ENCODE measurements at regions not wholly inside any gene's neighbourhood (a gene's known extent, or its start where the extent isn't known, plus 50 kb on each side); places are given as distances from the start of the nearest gene placed in this dataset.

GRCh38 chr16:16938009-16938408 is 532.8 kb downstream of the XYLT1 start (continued):
- TF ChIP-seq ZNF585B (tag by site-specific recombination; IDR thresholded peaks at IDR 0.05) (no peak), ZNF529 (tag by site-specific recombination; IDR thresholded peaks at IDR 0.05; ENCODE audit: insufficient replicate concordance) (no peak), OVOL3 (tag by site-specific recombination; IDR thresholded peaks at IDR 0.05) (no peak), ZNF146 (tag by site-specific recombination; IDR thresholded peaks at IDR 0.05) (no peak), ZNF843 (tag by site-specific recombination; IDR thresholded peaks at IDR 0.05) (no peak), ZNF623 (tag by site-specific recombination; IDR thresholded peaks at IDR 0.05) (no peak), ZNF248 (tag by site-specific recombination; IDR thresholded peaks at IDR 0.05) (no peak), ZNF558 (tag by site-specific recombination; IDR thresholded peaks at IDR 0.05) (no peak), ZNF24 (tag by site-specific recombination; IDR thresholded peaks at IDR 0.05) (no peak)

DNA sequence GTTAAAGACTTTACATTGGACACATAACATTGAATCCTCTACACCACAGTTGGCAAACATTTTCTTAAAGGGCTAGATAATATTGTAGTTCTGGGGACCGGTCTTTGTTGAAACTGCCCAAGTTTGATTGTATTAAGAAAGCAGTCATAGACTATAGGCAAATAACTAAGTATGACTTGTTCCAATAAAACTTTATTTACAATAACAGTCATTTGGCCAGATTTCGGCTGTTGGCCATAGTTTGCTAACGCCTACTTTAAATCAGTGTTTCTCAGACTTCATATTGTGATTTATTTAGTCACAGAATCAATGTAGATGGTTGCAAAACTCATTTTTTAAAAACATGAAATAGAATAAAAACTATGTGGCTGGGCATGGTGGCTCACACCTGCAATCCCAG is 531.8 kb downstream of the XYLT1 start:
- Histone ChIP-seq H3K4me3 (ENCODE audit: low read depth, low read length) (no peak overlapping the region), H3K9me3 (ENCODE audit: control insufficient read depth, insufficient read depth, low read depth, low read length) (no peaks in the 10 kb centered on the region), H3K36me3 (ENCODE audit: control insufficient read depth in 2 of 2, insufficient read depth in 1 of 2, low read length in 2 of 2) (no peaks in the 10 kb centered on the region), H3K4me1 (ENCODE audit: control insufficient read depth, insufficient read depth, low read length) (no peaks in the 10 kb centered on the region), H3K27ac (ENCODE audit: extremely low read depth, low read depth, low read length) (no peak overlapping the region)
- ChIA-PET POLR2A (no interaction called here), CTCF (no interaction called here)
- TF ChIP-seq, protein P1, sequence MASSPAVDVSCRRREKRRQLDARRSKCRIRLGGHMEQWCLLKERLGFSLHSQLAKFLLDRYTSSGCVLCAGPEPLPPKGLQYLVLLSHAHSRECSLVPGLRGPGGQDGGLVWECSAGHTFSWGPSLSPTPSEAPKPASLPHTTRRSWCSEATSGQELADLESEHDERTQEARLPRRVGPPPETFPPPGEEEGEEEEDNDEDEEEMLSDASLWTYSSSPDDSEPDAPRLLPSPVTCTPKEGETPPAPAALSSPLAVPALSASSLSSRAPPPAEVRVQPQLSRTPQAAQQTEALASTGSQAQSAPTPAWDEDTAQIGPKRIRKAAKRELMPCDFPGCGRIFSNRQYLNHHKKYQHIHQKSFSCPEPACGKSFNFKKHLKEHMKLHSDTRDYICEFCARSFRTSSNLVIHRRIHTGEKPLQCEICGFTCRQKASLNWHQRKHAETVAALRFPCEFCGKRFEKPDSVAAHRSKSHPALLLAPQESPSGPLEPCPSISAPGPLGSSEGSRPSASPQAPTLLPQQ (tag by site-specific recombination; IDR thresholded peaks at IDR 0.05): no peak
- no peak for TF ChIP-seq WT1 (tag by site-specific recombination; IDR thresholded peaks at IDR 0.05)
- TF ChIP-seq, protein P2, sequence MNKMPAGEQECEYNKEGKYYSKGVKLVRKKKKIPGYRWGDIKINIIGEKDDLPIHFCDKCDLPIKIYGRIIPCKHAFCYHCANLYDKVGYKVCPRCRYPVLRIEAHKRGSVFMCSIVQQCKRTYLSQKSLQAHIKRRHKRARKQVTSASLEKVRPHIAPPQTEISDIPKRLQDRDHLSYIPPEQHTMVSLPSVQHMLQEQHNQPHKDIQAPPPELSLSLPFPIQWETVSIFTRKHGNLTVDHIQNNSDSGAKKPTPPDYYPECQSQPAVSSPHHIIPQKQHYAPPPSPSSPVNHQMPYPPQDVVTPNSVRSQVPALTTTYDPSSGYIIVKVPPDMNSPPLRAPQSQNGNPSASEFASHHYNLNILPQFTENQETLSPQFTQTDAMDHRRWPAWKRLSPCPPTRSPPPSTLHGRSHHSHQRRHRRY (tag by site-specific recombination; IDR thresholded peaks at IDR 0.05): no peak
- TF ChIP-seq, protein P3, sequence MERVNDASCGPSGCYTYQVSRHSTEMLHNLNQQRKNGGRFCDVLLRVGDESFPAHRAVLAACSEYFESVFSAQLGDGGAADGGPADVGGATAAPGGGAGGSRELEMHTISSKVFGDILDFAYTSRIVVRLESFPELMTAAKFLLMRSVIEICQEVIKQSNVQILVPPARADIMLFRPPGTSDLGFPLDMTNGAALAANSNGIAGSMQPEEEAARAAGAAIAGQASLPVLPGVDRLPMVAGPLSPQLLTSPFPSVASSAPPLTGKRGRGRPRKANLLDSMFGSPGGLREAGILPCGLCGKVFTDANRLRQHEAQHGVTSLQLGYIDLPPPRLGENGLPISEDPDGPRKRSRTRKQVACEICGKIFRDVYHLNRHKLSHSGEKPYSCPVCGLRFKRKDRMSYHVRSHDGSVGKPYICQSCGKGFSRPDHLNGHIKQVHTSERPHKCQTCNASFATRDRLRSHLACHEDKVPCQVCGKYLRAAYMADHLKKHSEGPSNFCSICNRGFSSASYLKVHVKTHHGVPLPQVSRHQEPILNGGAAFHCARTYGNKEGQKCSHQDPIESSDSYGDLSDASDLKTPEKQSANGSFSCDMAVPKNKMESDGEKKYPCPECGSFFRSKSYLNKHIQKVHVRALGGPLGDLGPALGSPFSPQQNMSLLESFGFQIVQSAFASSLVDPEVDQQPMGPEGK (tag by site-specific recombination; IDR thresholded peaks at IDR 0.05): no peak
- no peak for TF ChIP-seq INSM2 (tag by site-specific recombination; IDR thresholded peaks at IDR 0.05)
- no peak for TF ChIP-seq ZNF394 (tag by site-specific recombination; IDR thresholded peaks at IDR 0.05; ENCODE audit: borderline replicate concordance)
- no peak for TF ChIP-seq ZNF354C (tag by site-specific recombination; IDR thresholded peaks at IDR 0.05; ENCODE audit: borderline replicate concordance, low read depth)
- TF ChIP-seq ZNF521 (tag by site-specific recombination; IDR thresholded peaks at IDR 0.05): no peak
- no peak for TF ChIP-seq PRDM10 (tag by site-specific recombination; IDR thresholded peaks at IDR 0.05)
- TF ChIP-seq ZNF223 (tag by site-specific recombination; IDR thresholded peaks at IDR 0.05): no peak
- no peak for TF ChIP-seq ZNF133 (tag by site-specific recombination; IDR thresholded peaks at IDR 0.05)
- no peak for TF ChIP-seq SP3 (tag by site-specific recombination; IDR thresholded peaks at IDR 0.05)
- no peak for TF ChIP-seq ZNF157 (tag by site-specific recombination; IDR thresholded peaks at IDR 0.05)
- TF ChIP-seq AEBP2 (tag by site-specific recombination; IDR thresholded peaks at IDR 0.05; ENCODE audit: borderline replicate concordance): no peak
- no peak for TF ChIP-seq KLF17 (tag by site-specific recombination; IDR thresholded peaks at IDR 0.05)
- TF ChIP-seq KLF7 (tag by site-specific recombination; IDR thresholded peaks at IDR 0.05; ENCODE audit: borderline replicate concordance): no peak
- no peak for TF ChIP-seq FEZF1 (tag by site-specific recombination; IDR thresholded peaks at IDR 0.05)

All from HEK293 (cell line).